ENCODE measurements at regions not wholly inside any gene's neighbourhood (a gene's known extent, or its start where the extent isn't known, plus 50 kb on each side); places are given as distances from the start of the nearest gene placed in this dataset.

DNA sequence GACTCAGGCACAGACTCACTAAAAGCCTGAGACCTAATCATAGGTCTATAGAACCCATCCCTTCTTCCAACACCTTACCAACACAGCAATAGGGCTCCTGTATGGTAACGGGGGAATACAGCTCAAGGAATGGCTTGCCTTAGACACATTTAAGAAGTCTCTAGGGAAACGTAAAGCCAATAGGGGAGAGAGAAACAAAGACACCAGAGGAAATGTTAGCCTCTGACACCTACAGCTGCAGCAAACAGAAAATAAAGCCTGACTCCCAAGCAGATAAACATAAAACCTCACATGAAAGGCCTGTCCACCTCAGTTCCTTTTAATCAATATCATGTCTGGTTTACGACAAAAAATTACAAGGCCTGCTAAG is 51.1 kb upstream of the NCOA1 start:
- no peak for DNase-seq

DNA sequence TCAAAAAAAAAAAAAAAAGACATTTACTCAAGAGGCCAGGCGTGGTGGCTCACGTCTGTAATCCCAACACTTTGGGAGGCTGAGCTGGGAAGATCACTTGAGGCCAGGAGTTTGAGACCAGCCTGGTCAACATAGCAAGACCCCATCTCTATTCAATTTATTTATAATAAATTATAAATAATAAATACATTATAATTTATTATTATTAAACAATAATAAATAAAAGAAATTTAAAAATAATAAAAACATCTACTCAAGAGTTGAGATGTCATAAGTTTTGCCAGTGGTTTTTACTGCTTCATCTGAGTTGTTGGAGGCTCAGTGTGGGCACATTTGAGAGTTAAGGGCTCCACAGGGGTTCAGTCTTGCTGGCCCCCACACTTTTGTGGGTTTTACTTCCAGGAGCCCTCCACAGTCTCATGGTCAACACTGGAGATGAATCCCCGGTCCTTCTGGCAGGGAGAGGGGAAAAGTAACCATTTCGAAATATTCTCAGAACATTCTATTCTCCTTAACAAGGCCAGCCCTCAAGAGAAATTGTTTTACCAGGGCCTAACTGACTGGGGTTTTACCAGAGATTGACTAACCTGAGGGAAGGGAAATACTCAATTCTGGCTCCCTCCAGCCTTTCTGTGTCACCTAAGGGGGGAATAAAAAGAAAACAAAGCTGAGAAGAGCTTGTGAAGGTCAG is 51.6 kb upstream of the NCOA1 start:
- no peak for DNase-seq

DNA sequence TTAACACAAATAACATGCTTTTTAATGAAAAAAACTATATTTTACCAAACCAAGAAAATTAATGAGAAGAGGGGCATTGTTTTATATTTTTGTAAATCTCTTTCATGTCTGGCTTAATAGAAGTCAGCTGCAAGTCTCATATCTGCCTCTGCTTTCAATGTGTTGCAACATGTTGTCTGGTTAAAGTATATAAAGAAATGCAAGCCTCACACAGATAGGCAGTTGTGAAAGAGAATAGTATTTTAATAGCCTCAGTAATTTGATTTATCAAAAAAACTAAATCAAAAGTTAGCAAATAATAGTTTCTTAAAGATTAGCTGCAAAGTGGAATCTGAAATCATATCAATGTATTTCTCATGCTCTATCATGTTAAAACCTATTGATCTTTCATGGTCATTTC is 52.9 kb upstream of the NCOA1 start:
- DNase-seq = no peak

DNA sequence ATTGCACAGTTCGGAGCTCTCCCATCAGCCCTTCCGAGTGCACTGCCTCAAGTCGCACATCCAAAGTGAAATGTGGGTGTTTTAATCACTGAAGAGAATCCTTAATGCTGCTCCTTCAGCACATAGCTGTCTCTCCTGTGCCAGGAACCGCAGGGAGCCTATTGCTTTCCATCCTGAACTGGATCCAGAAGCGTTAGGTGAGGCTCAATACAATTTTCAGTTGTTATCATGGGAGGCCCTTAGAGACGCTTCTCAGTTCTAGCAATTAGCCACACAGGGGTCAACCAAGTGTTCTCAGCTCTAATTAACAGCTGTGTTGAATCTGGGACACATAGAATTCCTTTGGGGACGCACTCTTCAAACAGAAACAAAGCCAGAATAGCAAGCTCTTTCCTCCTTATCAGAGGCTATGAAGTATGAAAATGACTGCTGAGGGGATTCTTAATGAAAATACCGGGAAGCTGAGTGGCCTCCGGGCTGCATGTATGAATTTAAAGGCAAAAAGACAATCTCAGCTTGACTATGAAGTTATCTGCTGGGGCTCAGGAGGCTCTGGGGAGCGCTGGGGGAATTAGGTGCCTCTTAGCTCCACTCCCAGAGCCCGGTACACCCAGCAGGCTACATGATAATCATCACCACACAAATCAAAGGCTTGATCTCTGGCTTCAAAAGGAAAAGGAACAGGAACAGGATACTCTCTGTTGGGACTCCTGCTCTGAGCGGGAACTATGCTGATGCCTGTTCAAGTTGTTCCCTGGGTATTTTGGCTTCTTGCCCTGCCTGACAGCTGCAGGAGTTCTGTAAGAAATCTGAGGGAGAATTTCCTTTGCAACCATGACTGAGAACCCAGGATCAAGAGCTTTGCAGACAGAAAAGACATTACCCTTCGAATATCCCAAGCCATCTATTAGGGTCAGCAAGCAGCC is 55.4 kb upstream of the NCOA1 start:
- peak; percentile 93 for DNase-seq

DNA sequence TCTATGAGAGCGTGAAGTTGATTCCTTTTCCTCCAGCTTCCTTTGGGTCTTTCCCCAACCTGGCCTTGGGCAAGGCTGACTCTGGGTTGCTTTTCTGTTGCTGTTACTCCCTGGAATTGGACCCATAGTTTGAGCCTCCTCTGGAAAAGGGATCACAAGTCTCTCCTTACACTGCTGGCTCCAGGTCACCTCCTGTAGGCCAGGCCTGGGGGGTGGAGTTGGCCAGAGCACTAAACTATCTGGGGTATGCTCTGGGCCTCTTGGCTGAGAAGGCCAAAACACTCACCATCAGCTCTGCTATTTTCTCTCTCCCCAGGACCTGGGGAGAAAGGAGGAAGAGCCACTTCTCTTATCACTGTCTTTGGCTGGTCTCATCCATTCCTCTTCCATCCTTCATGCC is 56.5 kb upstream of the NCOA1 start:
- no peak for DNase-seq

DNA sequence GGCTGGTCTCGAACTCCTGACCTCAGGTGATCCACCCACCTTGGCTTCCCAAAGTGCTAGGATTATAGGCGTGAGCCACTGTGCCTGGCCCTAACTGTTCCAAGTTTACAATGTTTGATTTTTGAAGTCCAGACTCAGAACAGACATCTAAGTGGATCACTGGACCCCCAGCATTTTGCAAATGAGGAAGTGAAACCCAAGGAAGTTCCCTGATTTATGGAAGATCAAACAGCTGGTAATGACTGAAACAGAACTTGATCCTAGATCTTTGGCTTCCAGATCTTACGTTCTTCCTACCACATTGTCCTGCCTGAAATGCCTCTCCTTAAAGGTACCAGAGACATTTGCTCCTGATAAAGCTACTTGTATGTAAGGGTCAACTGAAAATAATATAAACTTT is 58.3 kb upstream of the NCOA1 start:
- no peak for DNase-seq

DNA sequence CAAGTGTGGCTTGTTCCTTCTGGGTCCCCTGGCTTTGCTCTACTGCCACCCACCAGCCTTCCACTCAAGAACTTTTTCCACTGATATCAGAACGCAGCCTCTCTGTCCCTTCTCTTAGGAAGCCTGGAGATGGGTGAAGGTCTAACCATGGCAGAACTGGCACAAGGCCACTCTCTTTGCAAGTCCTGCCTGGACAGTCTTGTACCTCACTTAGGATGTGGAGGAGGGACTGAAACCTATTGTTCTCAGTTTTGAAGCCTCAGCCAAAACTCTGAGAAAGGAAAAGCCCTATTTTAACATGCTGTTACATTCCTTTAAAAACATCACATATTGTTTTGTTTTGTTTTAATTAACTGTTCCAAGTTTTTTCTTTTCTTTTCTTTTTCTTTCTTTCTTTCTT is 58.9 kb upstream of the NCOA1 start:
- DNase-seq = peak; percentile 65

DNA sequence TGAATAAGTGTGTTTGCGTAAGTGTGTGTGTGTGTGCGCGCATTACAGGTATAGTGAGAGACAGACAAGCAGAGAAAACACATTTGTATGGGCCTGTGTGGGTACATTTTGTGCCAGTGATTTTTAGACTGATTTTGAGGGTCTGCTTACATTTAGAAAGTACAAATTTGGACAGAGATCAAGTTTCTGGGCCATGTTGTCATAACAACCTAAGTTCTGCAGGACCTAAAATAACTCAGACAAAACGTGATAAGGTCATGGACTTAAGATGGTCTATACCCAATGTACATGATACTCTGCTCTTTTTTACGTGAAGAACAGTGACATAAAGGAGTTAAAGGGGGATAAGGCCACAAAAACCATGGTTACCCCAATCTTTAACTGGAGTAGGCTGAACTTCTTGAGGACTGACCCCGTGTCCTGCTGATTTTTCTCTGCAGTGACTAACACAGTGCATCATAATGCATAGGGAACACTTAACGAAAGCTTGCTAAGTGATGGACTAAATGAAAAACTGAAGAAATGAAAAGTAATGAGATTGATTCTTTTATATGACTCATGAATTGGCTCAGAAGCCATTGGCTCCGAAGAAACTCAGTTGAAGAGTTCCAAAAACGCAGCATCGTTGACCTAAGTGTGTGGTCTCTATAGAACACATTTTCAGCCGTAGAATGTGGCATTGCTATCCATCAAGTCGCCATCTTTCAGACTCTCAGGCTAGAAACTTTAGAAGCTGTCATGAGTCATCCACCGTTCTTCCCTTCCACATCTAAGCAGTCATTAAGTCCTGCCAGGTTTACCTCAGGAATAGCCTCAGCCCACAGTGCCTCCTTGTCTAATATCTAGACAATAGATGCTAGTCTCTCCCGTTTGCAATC is 61.6 kb upstream of the NCOA1 start:
- DNase-seq = no peak

DNA sequence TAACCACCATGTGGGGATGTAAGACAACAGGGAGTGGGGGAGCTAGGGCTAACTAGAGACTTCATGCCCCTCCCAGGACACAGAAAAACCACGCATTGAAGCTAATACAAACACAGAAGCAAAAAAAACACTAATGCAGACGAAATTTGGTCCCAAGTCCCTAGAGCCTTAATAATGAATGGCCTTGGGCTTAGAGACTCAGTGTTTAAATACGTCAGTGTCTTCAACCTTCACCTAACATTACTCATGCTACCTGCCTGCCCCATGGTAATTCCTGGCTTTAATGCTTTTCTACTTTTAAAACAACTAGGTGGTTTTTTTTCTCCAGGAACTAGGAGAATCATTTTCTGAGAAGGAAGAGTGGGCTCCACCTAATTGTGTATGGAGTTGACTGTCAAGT is 64.1 kb upstream of the ITSN2 start:
- DNase-seq = no peak

DNA sequence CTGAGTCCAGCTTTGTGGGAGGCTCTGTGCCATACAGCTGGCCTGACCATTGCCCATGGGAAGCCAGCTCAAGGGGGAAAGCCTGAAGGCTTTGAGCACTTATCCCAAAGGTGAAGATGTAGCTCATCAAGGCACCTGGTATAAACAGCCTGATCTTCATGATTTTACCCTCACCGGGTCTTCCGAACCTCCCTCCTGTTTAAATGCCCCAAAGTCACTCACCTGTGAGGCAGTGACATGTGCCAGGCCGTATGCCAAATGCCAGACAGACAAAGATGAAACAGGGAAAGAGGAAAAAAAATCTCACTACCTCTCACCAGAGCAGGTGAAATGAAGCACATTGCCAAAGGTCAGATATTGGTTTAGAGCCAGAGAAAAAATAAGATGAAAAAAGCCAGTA is 62.8 kb upstream of the ITSN2 start:
- no peak for DNase-seq

DNA sequence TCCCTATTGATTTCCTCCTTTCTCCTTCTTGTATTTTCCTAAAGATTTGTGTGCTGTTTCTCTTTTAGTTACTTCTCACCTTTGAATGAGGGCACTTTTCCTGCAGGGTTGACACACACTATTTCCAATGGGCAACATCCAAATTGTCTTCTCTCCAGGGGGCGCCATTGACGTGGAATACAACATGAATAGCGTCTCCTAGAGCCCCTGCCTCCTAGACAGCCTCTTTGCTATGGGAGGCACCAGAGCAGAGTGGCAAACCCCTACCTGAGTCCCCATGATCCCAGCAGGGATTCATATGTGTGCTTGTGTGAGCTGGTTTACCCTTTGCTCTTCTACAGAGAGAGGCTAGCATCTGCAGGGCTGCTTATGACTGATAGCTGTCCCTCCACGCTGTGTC is 61.3 kb upstream of the ITSN2 start:
- peak; percentile 83 for DNase-seq

DNA sequence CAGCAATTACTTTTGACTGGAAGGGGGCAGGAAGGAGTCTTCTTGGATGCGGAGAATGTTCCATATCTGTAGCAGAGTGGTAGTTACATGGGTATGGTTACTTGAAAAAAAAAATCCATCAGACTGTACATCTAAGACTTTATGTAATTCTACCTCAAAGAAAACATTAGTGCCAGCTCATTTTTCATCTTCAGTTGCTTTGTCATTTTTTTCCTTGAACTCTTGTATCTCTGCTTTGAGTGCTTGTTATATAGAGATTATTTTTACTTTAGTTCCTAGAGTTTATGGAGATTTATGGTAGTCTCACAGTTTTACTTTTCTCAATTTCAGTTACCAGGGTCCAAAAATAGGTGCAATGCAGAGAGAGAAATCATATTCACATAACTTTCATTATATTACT is 60.0 kb upstream of the ITSN2 start:
- no peak for DNase-seq

DNA sequence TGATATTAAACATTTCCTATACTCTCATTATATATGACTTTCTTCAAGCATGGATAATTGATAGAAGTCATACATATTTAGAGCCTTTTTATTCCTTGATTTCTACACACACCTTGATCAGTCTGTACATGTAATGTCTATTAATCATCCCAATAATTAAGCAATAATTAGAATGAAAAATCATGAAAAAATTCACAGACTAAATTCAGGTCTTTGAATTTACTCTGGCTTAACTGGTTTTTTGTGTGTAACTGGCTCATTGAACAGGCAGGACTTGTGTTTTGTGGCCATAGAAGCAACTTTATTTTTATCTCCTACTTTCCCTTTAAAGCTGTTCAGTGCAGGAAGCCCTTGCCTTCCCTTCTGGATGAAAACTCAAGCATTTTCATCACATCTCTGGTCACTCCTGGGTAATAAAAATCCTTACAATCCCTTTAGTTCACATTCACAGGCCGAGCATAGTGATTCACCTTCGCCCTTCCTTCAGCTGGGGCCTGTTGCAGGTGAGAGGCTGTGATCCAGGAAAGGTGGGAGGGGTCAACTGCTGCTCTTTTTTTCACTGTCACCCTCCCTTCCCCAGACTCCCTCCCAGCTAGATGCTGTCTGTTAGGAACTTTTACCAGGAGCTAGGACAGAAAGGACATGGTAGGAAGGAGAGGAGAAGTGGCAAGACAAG is 58.0 kb upstream of the ITSN2 start:
- DNase-seq = no peak

DNA sequence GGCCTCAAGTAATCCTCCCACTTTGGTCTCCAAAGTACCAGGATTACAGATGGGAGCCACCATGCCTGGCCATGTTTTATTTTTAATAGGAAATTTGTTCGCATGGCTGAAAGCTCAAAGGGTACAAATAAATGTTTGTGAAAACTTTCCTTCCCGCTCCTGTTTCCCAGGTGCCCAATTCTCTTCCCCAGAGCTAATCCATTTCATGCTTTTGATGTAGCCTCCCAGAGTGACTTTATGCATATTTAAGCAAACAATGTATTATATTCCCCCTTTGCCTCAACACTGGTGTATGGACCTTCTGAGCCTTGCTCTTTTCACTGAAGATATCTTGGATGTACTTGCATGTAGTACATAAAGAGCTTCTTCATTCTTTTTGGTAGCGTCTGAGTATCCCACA is 52.5 kb upstream of the ITSN2 start:
- no peak for DNase-seq

DNA sequence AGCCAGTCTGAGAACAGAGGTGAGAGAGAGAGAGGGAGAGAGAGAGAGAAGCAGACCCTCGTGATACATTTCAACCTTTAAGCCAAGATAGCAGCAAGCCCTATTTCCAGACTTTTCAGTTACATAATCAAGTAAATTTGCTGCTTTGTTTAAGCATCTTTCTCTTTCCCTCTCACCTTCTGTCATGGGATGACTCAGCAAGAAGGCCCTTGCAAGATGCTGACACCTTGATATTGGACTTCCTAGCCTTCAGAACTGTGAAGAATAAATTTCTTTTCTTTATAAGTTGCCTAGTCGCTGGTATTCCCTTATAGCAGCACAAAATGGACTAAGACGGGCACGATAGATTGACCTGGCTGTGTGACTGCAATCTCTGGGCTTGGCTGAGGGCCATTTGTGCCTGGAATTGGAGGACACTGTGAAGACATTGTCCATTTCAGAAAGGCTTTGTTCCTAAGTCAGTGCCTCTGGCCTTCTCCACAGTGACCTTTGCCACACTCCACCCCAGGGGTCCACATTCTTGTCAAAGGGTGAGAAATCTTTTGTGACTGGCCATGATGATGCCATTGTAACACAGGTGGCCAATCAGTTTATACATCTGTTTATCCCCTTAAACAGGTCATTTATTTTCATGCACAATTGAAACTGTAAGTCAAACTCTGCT is 51.3 kb upstream of the ITSN2 start:
- no peak for DNase-seq

DNA sequence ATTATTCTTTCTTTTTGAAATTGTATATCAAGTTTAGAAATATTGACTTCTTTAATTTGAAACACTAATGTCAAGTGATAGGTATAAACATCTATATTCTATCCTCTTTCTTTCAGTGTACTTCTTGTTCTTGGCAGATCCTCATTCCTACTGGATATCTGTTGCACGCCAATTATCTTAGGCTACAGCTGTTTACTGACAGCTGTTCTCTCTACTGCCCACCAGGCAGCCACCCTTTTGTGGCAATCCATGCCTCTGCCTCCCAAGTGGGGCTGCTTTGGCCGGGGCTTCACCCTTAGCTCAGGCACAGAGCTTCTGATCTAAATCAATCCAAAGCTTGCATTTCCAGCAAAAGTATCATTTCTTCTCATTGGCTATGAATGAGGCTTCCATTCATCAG is 50.6 kb upstream of the ITSN2 start:
- DNase-seq = no peak

DNA sequence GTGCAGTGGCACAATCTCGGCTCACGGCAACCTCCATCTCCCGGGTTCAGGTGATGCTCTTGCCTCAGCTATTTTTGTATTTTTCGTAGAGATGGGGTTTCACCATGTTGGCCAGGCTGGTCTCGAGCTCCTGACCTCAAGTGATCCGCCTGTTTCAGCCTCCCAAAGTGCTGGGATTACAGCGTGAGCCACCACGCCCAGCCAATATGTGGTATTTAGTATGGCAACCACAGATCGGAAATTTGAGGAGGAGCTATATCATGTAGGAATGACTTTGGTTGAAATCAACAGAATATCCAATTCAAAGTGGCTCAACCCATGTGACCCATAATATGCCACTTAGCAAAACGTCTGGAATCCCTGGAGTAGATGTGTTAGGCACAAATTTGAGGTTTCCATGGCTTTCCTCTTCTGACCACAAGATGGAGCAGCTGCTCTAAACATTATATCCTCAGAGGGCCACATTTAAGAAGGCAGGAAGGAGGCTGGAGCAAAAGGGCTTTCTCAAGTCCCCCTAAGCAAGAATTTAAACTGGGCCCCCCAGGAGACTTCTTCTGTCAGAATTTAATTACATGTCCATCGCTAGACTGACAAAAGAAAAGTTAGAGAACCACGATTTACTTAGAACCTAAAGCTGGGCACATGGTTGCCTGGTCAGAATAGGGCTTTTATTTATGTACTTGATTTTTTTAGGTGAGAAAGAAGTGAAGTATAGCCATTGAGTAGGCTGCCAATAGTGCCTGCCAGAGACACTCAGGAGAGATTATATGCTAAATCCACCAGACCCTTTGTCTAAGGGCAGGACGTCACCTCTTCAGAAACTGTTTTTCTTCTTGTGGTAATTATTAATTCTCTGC is 49.6 kb upstream of the ITSN2 start:
- peak; percentile 85 for DNase-seq
